ENCODE measurements at regions not wholly inside any gene's neighbourhood (a gene's known extent, or its start where the extent isn't known, plus 50 kb on each side); places are given as distances from the start of the nearest gene placed in this dataset.

- TF ChIP-seq CTCF (IDR thresholded peaks at IDR 0.05; ENCODE audit: low read depth, low read length) (no peak), EZH2phosphoT487 (IDR thresholded peaks at IDR 0.05; ENCODE audit: low read depth) (no peak)
Measured at GRCh38 chr16:35450648-35451047, 1991.2 kb downstream of the TP53TG3F start.

Measured in OCI-LY3 (cell line).